ENCODE measurements at regions not wholly inside any gene's neighbourhood (a gene's known extent, or its start where the extent isn't known, plus 50 kb on each side); places are given as distances from the start of the nearest gene placed in this dataset.
"Not testable (repeated sequence)": the region's sequence is repeated elsewhere in the genome, so short reads cannot be mapped to it uniquely, and the experiment has no call there.

GRCh38 chr12:74145328-74145727, 392.3 kb upstream of the ATXN7L3B start:
- DNase-seq (no peak), ATAC-seq (no peak)
- intact Hi-C loops (cut with DNase I) = no loop called here

GRCh38 chr12:74148849-74149248, 388.8 kb upstream of the ATXN7L3B start:
- ATAC-seq (no peak), DNase-seq (no peak)
- intact Hi-C loops (cut with DNase I) = no loop called here

GRCh38 chr12:74152370-74152769, 385.3 kb upstream of the ATXN7L3B start:
- DNase-seq (no peak), ATAC-seq (no peak)
- intact Hi-C loops (cut with DNase I) = no loop called here

- DNase-seq (no peak), ATAC-seq (no peak)
- intact Hi-C loops (cut with DNase I) = no loop called here
Observed at GRCh38 chr12:74166096-74166495, 371.5 kb upstream of the ATXN7L3B start.

GRCh38 chr12:74169607-74170006, 368.0 kb upstream of the ATXN7L3B start:
- ATAC-seq = no peak
- intact Hi-C loops (cut with DNase I) = no loop called here
- DNase-seq = no peak

GRCh38 chr12:74170645-74171477, 366.8 kb upstream of the ATXN7L3B start:
- ATAC-seq (no peak), DNase-seq (no peak)
- intact Hi-C loops (cut with DNase I) = no loop called here

GRCh38 chr12:74171478-74171909, 366.1 kb upstream of the ATXN7L3B start:
- no peak for DNase-seq
- no peak for ATAC-seq
- intact Hi-C loops (cut with DNase I) = no loop called here

GRCh38 chr12:74174961-74175360, 362.7 kb upstream of the ATXN7L3B start:
- DNase-seq; intact Hi-C loops (cut with DNase I); ATAC-seq: not testable (repeated sequence)

- intact Hi-C loops (cut with DNase I) = no loop called here
- no peak for ATAC-seq
- no peak for DNase-seq
Observed at GRCh38 chr12:74185360-74185759, 352.3 kb upstream of the ATXN7L3B start.

- intact Hi-C loops (cut with DNase I) = no loop called here
- no peak for DNase-seq
- ATAC-seq = no peak
Observed at GRCh38 chr12:74193191-74193590, 344.4 kb upstream of the ATXN7L3B start.

GRCh38 chr12:74204236-74204635, 333.4 kb upstream of the ATXN7L3B start:
- ATAC-seq = no peak
- no peak for DNase-seq

GRCh38 chr12:74227846-74228545, 309.6 kb upstream of the ATXN7L3B start:
- ATAC-seq (no peak), DNase-seq (no peak)
- intact Hi-C loops (cut with DNase I) = no loop called here

More at GRCh38 chr12:74204236-74204635, 333.4 kb upstream of the ATXN7L3B start:
- intact Hi-C loops (cut with DNase I) = no loop called here

GRCh38 chr12:74229671-74230070, 308.0 kb upstream of the ATXN7L3B start:
- intact Hi-C loops (cut with DNase I) = no loop called here
- ATAC-seq = no peak

GRCh38 chr12:74235342-74235741, 302.3 kb upstream of the ATXN7L3B start:
- intact Hi-C loops (cut with DNase I) = no loop called here

More at GRCh38 chr12:74229671-74230070, 308.0 kb upstream of the ATXN7L3B start:
- no peak for DNase-seq

GRCh38 chr12:74241341-74241740, 296.3 kb upstream of the ATXN7L3B start:
- ATAC-seq = no peak

More at GRCh38 chr12:74235342-74235741, 302.3 kb upstream of the ATXN7L3B start:
- DNase-seq = no peak
- no peak for ATAC-seq

GRCh38 chr12:74242088-74242487, 295.5 kb upstream of the ATXN7L3B start:
- intact Hi-C loops (cut with DNase I) = no loop called here
- no peak for DNase-seq
- no peak for ATAC-seq

More at GRCh38 chr12:74241341-74241740, 296.3 kb upstream of the ATXN7L3B start:
- intact Hi-C loops (cut with DNase I) = no loop called here
- no peak for DNase-seq

- no peak for ATAC-seq
- intact Hi-C loops (cut with DNase I) = no loop called here
Observed at GRCh38 chr12:74245458-74245857, 292.2 kb upstream of the ATXN7L3B start.

GRCh38 chr12:74250891-74251290, 286.7 kb upstream of the ATXN7L3B start:
- DNase-seq = no peak
- no peak for ATAC-seq
- intact Hi-C loops (cut with DNase I) = no loop called here

More at GRCh38 chr12:74245458-74245857, 292.2 kb upstream of the ATXN7L3B start:
- no peak for DNase-seq

- DNase-seq, ATAC-seq: not testable (repeated sequence)
Observed at GRCh38 chr12:74253826-74254225, 283.8 kb upstream of the ATXN7L3B start.

GRCh38 chr12:74254784-74255183, 282.9 kb upstream of the ATXN7L3B start:
- no peak for DNase-seq
- no peak for ATAC-seq
- intact Hi-C loops (cut with DNase I) = no loop called here

More at GRCh38 chr12:74253826-74254225, 283.8 kb upstream of the ATXN7L3B start:
- intact Hi-C loops (cut with DNase I) = not testable (repeated sequence)

All from left cardiac atrium (tissue), 4 donors.